Activated naive CD4-positive, alpha-beta T cell treated with anti-CD3 and anti-CD28 coated beads for 36 hours (primary cell): ENCODE measurements at regions not wholly inside any gene's neighbourhood (a gene's known extent, or its start where the extent isn't known, plus 50 kb on each side); places are given as distances from the start of the nearest gene placed in this dataset.

Experiments
- CTCF ChIA-PET: fragments of 350-600 bp; sonication (Branson Sonifier 250); formaldehyde crosslinking; loops from one replicate; lab custom pipeline; 2021; ENCODE audit warnings: antibody characterized with exemption; lab: Charles Lee
- DNase-seq: peaks from one replicate; pipeline ENCODE4 v3.0.0-alpha.2; 2020
- H3K27ac Mint-ChIP-seq: one replicate; pipeline ENCODE4 v1.8.0; 2021; ENCODE audit warnings: mild to moderate bottlenecking, mixed read lengths
- H3K27me3 Mint-ChIP-seq: one replicate; pipeline ENCODE4 v1.8.0; 2021; ENCODE audit warnings: low read depth, mixed read lengths
- H3K36me3 Mint-ChIP-seq: one replicate; pipeline ENCODE4 v1.8.0; 2021; ENCODE audit warnings: low read depth, mixed read lengths
- H3K4me1 Mint-ChIP-seq: one replicate; pipeline ENCODE4 v1.8.0; 2021; ENCODE audit warnings: low read depth, mixed read lengths
- H3K4me3 Mint-ChIP-seq: one replicate; pipeline ENCODE4 v1.8.0; 2021; ENCODE audit warnings: mild to moderate bottlenecking, moderate library complexity, mixed read lengths
- H3K9me3 Mint-ChIP-seq: one replicate; pipeline ENCODE4 v1.8.0; 2021; ENCODE audit warnings: mixed read lengths
- intact Hi-C: fragments of 100-400 bp; cut with micrococcal nuclease; formaldehyde crosslinking; loops from one replicate; pipeline ENCODE4 v1.15.1; 2023

GRCh38 chr17:55652114-55652823 is 70.4 kb downstream of the TMEM100 start:
- H3K4me1 Mint-ChIP-seq, result no peaks in the 10 kb centered on the region
- no peak for DNase-seq
- no peaks in the 10 kb centered on the region for H3K9me3 Mint-ChIP-seq
- CTCF ChIA-PET, result no interaction called here
- H3K27me3 Mint-ChIP-seq, result peaks cover 25% of the 10 kb centered on the region
- H3K36me3 Mint-ChIP-seq, result no peaks in the 10 kb centered on the region
- H3K4me3 Mint-ChIP-seq, result no peak overlapping the region
- H3K27ac Mint-ChIP-seq, result no peak overlapping the region
- intact Hi-C loops, result no loop called here

DNA sequence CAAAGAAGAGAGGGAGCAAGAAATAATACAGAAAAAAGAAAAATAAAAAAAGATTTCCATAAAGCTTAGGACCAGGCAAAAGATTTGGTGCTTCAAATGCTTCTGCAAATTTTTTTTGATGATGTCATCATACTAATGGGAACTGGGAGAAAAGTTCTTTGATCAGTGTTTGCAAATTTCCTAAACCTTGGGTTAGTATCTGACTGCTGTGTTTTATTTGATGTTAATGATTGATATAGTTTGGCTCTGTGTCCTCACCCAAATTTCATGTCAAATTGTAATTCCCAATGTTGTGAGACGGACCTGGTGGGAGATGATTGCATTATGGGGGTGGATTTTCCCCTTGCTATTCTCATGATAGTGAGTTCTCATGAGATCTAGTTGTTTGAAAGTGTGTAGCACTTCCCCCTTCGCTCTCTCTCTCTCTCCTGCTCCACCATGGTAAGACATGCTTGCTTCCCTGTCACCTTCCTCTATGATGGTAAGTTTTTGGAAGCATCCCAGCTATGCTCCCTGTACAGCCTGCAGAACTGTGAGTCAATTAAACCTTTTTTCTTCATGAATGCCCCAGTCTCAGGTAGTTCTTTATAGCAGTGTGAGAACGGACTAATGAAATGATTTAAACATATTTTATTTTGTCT is 72.6 kb downstream of the TMEM100 start:
- Mint-ChIP-seq H3K27ac (no peak overlapping the region), H3K9me3 (no peaks in the 10 kb centered on the region), H3K27me3 (peaks cover 32% of the 10 kb centered on the region), H3K4me1 (no peaks in the 10 kb centered on the region), H3K4me3 (no peak overlapping the region), H3K36me3 (no peaks in the 10 kb centered on the region)
- intact Hi-C loops, result no loop called here
- CTCF ChIA-PET, result no interaction called here
- DNase-seq, result no peak

- CTCF ChIA-PET, result no interaction called here
- Mint-ChIP-seq H3K4me3 (no peak overlapping the region), H3K4me1 (peaks cover 3% of the 10 kb centered on the region), H3K27ac (no peak overlapping the region), H3K9me3 (no peaks in the 10 kb centered on the region), H3K27me3 (peaks cover 38% of the 10 kb centered on the region), H3K36me3 (no peaks in the 10 kb centered on the region)
- intact Hi-C loops, result no loop called here
- DNase-seq, result no peak
Observed at GRCh38 chr17:55648086-55648485, 74.6 kb downstream of the TMEM100 start.

DNA sequence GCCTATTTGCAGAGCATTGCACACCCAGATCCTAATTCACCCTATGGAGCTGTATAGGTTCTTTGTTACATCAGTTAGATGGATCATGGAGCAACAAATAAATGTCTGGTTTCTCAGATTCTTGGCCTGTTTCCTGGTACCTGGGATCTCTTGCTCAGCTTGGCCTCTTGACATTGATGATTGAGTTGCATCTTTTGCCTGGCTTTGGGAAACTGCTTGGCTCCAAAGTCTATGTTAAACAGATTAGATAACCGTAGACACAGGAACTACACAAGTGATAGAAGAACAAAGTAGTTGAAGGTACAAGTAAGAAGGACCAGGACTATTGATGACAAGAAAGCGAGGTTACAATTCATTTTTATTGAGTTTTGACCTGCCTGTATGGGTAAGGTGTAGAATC is 77.3 kb downstream of the TMEM100 start:
- intact Hi-C loops, result no loop called here
- no peak for DNase-seq
- no peak overlapping the region for H3K4me3 Mint-ChIP-seq
- H3K9me3 Mint-ChIP-seq, result no peaks in the 10 kb centered on the region
- CTCF ChIA-PET, result no interaction called here
- H3K27ac Mint-ChIP-seq, result no peak overlapping the region
- H3K36me3 Mint-ChIP-seq, result no peaks in the 10 kb centered on the region
- peaks cover 30% of the 10 kb centered on the region for H3K27me3 Mint-ChIP-seq
- peaks cover 5% of the 10 kb centered on the region for H3K4me1 Mint-ChIP-seq

- intact Hi-C loops, result no loop called here
- peaks cover 24% of the 10 kb centered on the region for H3K27me3 Mint-ChIP-seq
- H3K27ac Mint-ChIP-seq, result no peak overlapping the region
- no peaks in the 10 kb centered on the region for H3K9me3 Mint-ChIP-seq
- H3K36me3 Mint-ChIP-seq, result no peaks in the 10 kb centered on the region
- peaks cover 5% of the 10 kb centered on the region for H3K4me1 Mint-ChIP-seq
- H3K4me3 Mint-ChIP-seq, result no peak overlapping the region
- CTCF ChIA-PET, result interaction anchor here (1.6 kb wide), 1 partner anchor 73 kb away, joined by 3 read pairs; no protein-coding TSS in a partner anchor
- no peak for DNase-seq
Observed at GRCh38 chr17:55644346-55644745, 78.3 kb downstream of the TMEM100 start.

GRCh38 chr17:55642741-55643140 is 79.9 kb downstream of the TMEM100 start:
- Mint-ChIP-seq H3K9me3 (no peaks in the 10 kb centered on the region), H3K4me1 (peaks cover 5% of the 10 kb centered on the region), H3K27me3 (peaks cover 21% of the 10 kb centered on the region), H3K36me3 (no peaks in the 10 kb centered on the region), H3K4me3 (no peak overlapping the region), H3K27ac (no peak overlapping the region)
- DNase-seq, result no peak
- CTCF ChIA-PET, result interaction anchor here (1.2 to 1.6 kb wide), 2 partner anchors 74 to 75 kb away, joined by 3 read pairs; no protein-coding TSS in a partner anchor
- intact Hi-C loops, result loop anchor here (1.0 kb wide), 1 partner anchor 116 kb away; no protein-coding TSS in a partner anchor

DNA sequence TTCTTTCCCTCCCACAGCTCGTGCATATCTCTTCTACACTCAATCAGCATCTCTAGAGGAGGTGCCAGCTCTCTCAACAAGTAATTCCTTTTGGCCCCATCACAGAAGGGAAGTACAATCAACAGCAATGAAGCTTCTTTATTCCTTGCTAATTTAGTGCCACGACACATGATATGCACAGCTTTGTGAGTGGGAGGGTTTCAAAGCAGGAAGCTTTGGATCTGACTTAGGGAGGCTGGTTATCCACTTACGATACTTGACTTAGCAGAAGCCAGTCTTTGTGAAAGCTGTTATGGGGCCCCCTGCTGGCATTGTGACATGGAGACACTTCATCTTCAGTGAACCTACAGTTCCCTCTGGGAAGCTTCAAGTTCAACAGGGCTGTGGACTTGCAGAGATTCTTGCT is 81.0 kb downstream of the TMEM100 start:
- Mint-ChIP-seq H3K27me3 (peaks cover 15% of the 10 kb centered on the region), H3K36me3 (no peaks in the 10 kb centered on the region), H3K4me1 (peaks cover 5% of the 10 kb centered on the region), H3K4me3 (no peak overlapping the region), H3K27ac (no peak overlapping the region), H3K9me3 (no peaks in the 10 kb centered on the region)
- DNase-seq, result peak; percentile 70
- CTCF ChIA-PET, result interaction anchor here (0.6 to 2.0 kb wide), 15 partner anchors 15 to 168 kb away, joined by 3 to 21 read pairs (median 4); partner anchors contain the start of gene PCTP
- intact Hi-C loops, result loop anchor here (1.0 kb wide), 1 partner anchor 115 kb away; no protein-coding TSS in a partner anchor

DNA sequence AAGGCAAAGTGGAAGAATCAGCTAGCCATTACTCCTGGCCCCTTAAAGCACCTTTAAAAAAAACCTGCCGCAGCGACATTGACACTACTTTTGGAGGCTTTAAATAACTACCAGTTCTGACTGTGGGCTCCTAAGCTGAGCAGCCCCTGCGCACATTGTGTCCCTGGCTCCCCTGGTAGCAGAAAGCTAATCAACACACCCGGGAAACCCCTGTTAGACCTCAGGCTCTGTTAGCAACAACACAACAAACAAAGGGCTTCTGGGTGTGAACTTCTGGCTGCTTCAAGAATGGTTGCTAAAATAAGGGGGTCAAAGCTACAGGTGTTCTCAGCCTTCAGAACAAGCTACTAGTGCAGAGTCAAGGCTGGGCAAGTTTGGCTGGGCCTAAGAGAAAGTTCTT is 83.6 kb downstream of the TMEM100 start:
- intact Hi-C loops, result no loop called here
- H3K36me3 Mint-ChIP-seq, result no peaks in the 10 kb centered on the region
- CTCF ChIA-PET, result interaction anchor here (0.7 to 1.1 kb wide), 3 partner anchors 113 to 1491 kb away, joined by 3 read pairs; no protein-coding TSS in a partner anchor
- no peak for DNase-seq
- no peak overlapping the region for H3K4me3 Mint-ChIP-seq
- no peaks in the 10 kb centered on the region for H3K9me3 Mint-ChIP-seq
- peaks cover 14% of the 10 kb centered on the region for H3K27me3 Mint-ChIP-seq
- peaks cover 5% of the 10 kb centered on the region for H3K4me1 Mint-ChIP-seq
- H3K27ac Mint-ChIP-seq, result no peak overlapping the region

DNA sequence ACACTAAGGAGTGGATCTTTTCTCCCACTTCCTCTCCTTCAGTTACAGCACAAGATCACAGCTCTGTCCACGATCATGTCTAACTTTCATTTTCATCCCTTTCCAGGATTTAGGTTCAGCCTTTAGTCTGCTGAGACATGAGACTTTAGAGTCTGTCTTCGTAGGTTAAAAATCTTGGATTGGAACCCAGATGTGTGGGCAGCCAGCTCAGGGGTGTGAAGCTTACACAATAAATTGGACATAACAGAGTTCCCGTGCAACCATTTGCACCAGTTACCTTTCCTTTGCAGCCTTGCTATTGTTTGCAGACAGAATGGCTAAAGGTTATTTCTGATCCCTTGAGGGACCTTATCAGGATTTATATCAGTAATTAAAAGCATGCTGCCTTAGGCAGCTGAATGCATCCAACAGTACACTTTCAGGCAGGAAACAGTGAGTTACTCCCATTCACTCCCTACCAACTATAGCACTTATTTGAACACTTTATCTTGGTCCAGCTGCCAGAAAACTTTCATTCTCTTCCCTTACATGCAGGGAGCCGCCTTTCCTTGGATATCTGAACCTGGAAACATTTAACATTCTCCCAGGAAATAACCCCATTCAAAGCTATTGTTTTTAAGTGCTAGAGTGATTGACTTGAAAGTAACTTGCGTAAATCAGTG is 87.3 kb downstream of the TMEM100 start:
- Mint-ChIP-seq H3K27ac (no peak overlapping the region), H3K27me3 (peaks cover 6% of the 10 kb centered on the region), H3K9me3 (no peaks in the 10 kb centered on the region), H3K4me3 (no peak overlapping the region), H3K36me3 (no peaks in the 10 kb centered on the region), H3K4me1 (no peaks in the 10 kb centered on the region)
- intact Hi-C loops, result no loop called here
- CTCF ChIA-PET, result interaction anchor here (0.7 to 3.2 kb wide), 4 partner anchors 33 to 108 kb away, joined by 3 to 11 read pairs (median 4); no protein-coding TSS in a partner anchor
- no peak for DNase-seq

DNA sequence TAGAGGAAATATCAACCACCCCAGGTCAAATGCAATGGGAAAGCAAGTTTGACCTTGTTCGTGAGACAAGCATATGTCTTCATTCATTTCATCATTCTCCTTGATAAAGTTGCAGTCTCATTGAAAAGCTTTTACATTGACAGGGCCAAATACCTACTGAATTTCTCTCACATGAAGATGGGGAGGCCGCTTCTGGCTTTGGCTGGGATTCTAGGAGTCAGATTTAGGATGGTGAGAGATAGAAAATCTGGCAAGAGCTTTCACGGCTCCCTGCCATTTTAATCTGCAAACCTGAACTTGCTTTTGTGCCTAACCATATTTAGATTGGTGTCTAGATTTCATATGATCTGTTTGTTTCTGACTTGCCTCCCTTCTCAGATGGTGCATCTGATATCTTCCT is 88.0 kb downstream of the TMEM100 start:
- intact Hi-C loops, result no loop called here
- CTCF ChIA-PET, result interaction anchor here (0.7 to 3.2 kb wide), 3 partner anchors 33 to 102 kb away, joined by 3 to 11 read pairs (median 5); no protein-coding TSS in a partner anchor
- Mint-ChIP-seq H3K9me3 (no peaks in the 10 kb centered on the region), H3K36me3 (no peaks in the 10 kb centered on the region), H3K4me3 (no peak overlapping the region), H3K27me3 (peaks cover 8% of the 10 kb centered on the region), H3K27ac (no peak overlapping the region), H3K4me1 (no peaks in the 10 kb centered on the region)
- DNase-seq, result no peak

- intact Hi-C loops, result no loop called here
- CTCF ChIA-PET, result interaction anchor here (1.7 kb wide), 1 partner anchor 31 kb away, joined by 4 read pairs; no protein-coding TSS in a partner anchor
Observed at GRCh38 chr17:55632893-55633292, 89.8 kb downstream of the TMEM100 start.

GRCh38 chr17:55632236-55632635 is 90.4 kb downstream of the TMEM100 start:
- CTCF ChIA-PET, result interaction anchor here (1.7 kb wide), 1 partner anchor 30 kb away, joined by 4 read pairs; no protein-coding TSS in a partner anchor
- no peaks in the 10 kb centered on the region for H3K36me3 Mint-ChIP-seq
- no peak overlapping the region for H3K27ac Mint-ChIP-seq
- no peaks in the 10 kb centered on the region for H3K4me1 Mint-ChIP-seq
- intact Hi-C loops, result no loop called here
- no peak for DNase-seq
- H3K9me3 Mint-ChIP-seq, result no peaks in the 10 kb centered on the region
- H3K4me3 Mint-ChIP-seq, result no peak overlapping the region
- peaks cover 10% of the 10 kb centered on the region for H3K27me3 Mint-ChIP-seq

More at GRCh38 chr17:55632893-55633292, 89.8 kb downstream of the TMEM100 start:
- no peaks in the 10 kb centered on the region for H3K36me3 Mint-ChIP-seq
- peaks cover 10% of the 10 kb centered on the region for H3K27me3 Mint-ChIP-seq
- no peak overlapping the region for H3K27ac Mint-ChIP-seq
- DNase-seq, result no peak
- H3K9me3 Mint-ChIP-seq, result no peaks in the 10 kb centered on the region
- H3K4me1 Mint-ChIP-seq, result no peaks in the 10 kb centered on the region
- no peak overlapping the region for H3K4me3 Mint-ChIP-seq
